ENCODE measurements at regions not wholly inside any gene's neighbourhood (a gene's known extent, or its start where the extent isn't known, plus 50 kb on each side); places are given as distances from the start of the nearest gene placed in this dataset.
"Not testable (repeated sequence)": the region's sequence is repeated elsewhere in the genome, so short reads cannot be mapped to it uniquely, and the experiment has no call there.

- no peak overlapping the region for H3K27ac ChIP-seq
- DNase-seq (no peak), ATAC-seq (no peak)
- no peaks in the 10 kb centered on the region for H3K9me3 ChIP-seq
- TF ChIP-seq, protein P1, sequence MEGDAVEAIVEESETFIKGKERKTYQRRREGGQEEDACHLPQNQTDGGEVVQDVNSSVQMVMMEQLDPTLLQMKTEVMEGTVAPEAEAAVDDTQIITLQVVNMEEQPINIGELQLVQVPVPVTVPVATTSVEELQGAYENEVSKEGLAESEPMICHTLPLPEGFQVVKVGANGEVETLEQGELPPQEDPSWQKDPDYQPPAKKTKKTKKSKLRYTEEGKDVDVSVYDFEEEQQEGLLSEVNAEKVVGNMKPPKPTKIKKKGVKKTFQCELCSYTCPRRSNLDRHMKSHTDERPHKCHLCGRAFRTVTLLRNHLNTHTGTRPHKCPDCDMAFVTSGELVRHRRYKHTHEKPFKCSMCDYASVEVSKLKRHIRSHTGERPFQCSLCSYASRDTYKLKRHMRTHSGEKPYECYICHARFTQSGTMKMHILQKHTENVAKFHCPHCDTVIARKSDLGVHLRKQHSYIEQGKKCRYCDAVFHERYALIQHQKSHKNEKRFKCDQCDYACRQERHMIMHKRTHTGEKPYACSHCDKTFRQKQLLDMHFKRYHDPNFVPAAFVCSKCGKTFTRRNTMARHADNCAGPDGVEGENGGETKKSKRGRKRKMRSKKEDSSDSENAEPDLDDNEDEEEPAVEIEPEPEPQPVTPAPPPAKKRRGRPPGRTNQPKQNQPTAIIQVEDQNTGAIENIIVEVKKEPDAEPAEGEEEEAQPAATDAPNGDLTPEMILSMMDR (IDR thresholded peaks at IDR 0.05): no peak
- no peaks in the 10 kb centered on the region for H3K27me3 ChIP-seq
- H3K4me3 ChIP-seq: no peak overlapping the region
- intact Hi-C loops (cut with DNase I): no loop called here
- no peaks in the 10 kb centered on the region for H3K36me3 ChIP-seq
- H3K4me1 ChIP-seq: no peaks in the 10 kb centered on the region
Measured at GRCh38 chr6:48664826-48665225, 553.8 kb upstream of the PTCHD4 start.

DNA sequence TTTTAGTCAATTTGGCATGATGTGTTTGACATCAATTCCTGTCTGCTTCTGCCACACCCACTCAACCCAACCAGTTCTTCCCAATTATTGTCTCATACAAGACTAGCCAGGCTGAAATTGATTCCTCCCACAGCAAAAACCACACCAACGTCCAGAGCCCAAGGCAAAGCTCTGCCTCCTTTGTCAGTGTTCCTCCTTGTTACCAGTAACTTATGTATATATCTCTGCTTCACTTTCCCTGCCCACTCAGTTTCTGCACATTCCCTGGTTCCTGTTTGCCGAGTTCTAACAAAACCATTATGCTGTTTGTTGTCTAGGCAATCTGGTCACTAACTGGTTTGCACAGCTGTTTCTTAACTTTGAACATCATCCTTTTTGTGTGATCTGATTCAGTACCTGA is 547.9 kb upstream of the PTCHD4 start:
- no peak for DNase-seq

GRCh38 chr6:48641544-48641943 is 530.5 kb upstream of the PTCHD4 start:
- TF ChIP-seq, protein P1 (IDR thresholded peaks at IDR 0.05): no peak
- no peaks in the 10 kb centered on the region for H3K27me3 ChIP-seq
- no peaks in the 10 kb centered on the region for H3K4me1 ChIP-seq
- intact Hi-C loops (cut with DNase I): no loop called here
- H3K36me3 ChIP-seq: no peaks in the 10 kb centered on the region
- no peak overlapping the region for H3K4me3 ChIP-seq
- ATAC-seq (no peak), DNase-seq (no peak)
- H3K27ac ChIP-seq: no peak overlapping the region
- H3K9me3 ChIP-seq: no peaks in the 10 kb centered on the region

More for the DNA sequence above, 547.9 kb upstream of the PTCHD4 start:
- H3K27me3 ChIP-seq: no peaks in the 10 kb centered on the region
- no peaks in the 10 kb centered on the region for H3K4me1 ChIP-seq
- no peak overlapping the region for H3K4me3 ChIP-seq
- intact Hi-C loops (cut with DNase I): no loop called here
- TF ChIP-seq, protein P1 (IDR thresholded peaks at IDR 0.05): no peak
- H3K9me3 ChIP-seq: no peaks in the 10 kb centered on the region
- no peak overlapping the region for H3K27ac ChIP-seq
- ATAC-seq: no peak
- H3K36me3 ChIP-seq: no peaks in the 10 kb centered on the region

DNA sequence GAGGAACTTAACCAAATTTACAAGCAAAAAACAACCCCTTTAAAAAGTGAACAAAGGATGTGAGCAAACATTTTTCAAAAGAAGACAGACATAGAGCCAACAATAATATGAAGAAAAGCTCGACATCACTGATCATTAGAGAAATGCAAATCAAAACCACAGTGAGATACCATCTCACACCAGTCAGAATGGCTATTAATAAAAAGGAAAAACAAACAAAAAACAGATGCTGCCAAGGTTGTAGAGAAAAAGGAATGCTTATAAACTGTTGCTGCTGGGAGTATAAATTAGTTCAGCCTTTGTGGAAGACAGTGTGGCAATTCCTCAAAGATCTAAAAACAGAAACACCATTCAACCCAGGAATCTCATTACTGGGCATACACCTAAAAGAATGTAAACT is 527.8 kb upstream of the PTCHD4 start:
- H3K4me1 ChIP-seq; intact Hi-C loops (cut with DNase I); DNase-seq: not testable (repeated sequence)

GRCh38 chr6:48630511-48630910 is 519.5 kb upstream of the PTCHD4 start:
- Histone ChIP-seq H3K4me3 (no peak overlapping the region), H3K36me3 (no peaks in the 10 kb centered on the region), H3K27ac (no peak overlapping the region), H3K4me1 (no peaks in the 10 kb centered on the region), H3K27me3 (no peaks in the 10 kb centered on the region), H3K9me3 (no peaks in the 10 kb centered on the region)
- intact Hi-C loops (cut with DNase I): no loop called here
- ATAC-seq: no peak
- DNase-seq: no peak
- TF ChIP-seq, protein P1 (IDR thresholded peaks at IDR 0.05): no peak

More for the DNA sequence above, 527.8 kb upstream of the PTCHD4 start:
- not testable (repeated sequence) for H3K27me3 ChIP-seq, H3K36me3 ChIP-seq, ATAC-seq, H3K4me3 ChIP-seq, H3K9me3 ChIP-seq, H3K27ac ChIP-seq

DNA sequence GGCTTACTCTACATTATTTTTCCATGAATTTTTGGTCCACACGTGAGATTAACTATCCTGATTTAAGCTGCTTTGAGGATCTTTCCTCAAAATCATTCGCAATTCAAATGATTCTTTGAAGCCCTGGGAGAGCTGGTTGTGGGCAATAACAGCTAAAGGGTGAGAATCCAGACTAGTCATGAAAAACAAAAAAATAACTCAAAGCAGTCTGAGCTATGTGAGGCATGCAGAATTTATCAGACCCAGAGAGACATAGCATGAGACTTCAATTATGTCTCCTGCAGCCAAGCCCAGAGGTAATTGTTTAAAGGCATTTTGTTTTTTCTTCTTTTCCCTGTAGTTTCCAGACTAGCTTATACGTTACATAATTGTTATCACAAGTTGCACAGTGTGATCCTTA is 517.3 kb upstream of the PTCHD4 start:
- intact Hi-C loops (cut with DNase I): no loop called here
- TF ChIP-seq, protein P1 (IDR thresholded peaks at IDR 0.05): no peak
- no peak for ATAC-seq
- Histone ChIP-seq H3K27me3 (no peaks in the 10 kb centered on the region), H3K4me3 (no peak overlapping the region), H3K27ac (no peak overlapping the region), H3K9me3 (no peaks in the 10 kb centered on the region), H3K36me3 (no peaks in the 10 kb centered on the region), H3K4me1 (no peaks in the 10 kb centered on the region)
- no peak for DNase-seq
